22Rv1 (cell line): ENCODE measurements at regions not wholly inside any gene's neighbourhood (a gene's known extent, or its start where the extent isn't known, plus 50 kb on each side); places are given as distances from the start of the nearest gene placed in this dataset.

Experiments
- ZFX ChIP-seq: fragments of 450-650 bp; IDR thresholded peaks from 2 replicates; pipeline ENCODE4 v1.6.1; 2017; ENCODE audit warnings: antibody characterized with exemption, borderline replicate concordance
- TF ChIP-seq, protein P1 (sequence below): fragments of 450-650 bp; IDR thresholded peaks from 2 replicates; pipeline ENCODE4 v1.5.1; 2017; ENCODE audit warnings: mild to moderate bottlenecking

DNA sequence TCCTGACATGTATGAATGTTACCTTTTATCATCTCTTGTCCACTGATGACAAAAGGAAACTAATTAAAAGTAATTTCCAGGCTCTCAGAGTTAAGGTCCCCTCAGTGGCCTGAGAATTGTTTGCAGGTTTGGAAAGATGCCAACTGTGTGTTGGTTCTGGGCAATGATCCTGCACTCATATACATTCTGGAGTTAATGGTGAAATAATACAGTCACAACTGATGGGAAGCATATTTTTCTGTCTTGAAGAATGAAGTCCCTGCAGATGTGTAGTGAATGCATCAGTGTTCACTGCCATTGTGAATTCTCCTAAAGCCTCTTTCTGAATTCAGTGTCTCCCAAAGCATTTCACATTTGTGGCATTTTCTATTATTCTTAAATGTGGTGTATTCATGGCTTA, 238.1 kb upstream of the PPP1R2C start:
- TF ChIP-seq, protein P1, sequence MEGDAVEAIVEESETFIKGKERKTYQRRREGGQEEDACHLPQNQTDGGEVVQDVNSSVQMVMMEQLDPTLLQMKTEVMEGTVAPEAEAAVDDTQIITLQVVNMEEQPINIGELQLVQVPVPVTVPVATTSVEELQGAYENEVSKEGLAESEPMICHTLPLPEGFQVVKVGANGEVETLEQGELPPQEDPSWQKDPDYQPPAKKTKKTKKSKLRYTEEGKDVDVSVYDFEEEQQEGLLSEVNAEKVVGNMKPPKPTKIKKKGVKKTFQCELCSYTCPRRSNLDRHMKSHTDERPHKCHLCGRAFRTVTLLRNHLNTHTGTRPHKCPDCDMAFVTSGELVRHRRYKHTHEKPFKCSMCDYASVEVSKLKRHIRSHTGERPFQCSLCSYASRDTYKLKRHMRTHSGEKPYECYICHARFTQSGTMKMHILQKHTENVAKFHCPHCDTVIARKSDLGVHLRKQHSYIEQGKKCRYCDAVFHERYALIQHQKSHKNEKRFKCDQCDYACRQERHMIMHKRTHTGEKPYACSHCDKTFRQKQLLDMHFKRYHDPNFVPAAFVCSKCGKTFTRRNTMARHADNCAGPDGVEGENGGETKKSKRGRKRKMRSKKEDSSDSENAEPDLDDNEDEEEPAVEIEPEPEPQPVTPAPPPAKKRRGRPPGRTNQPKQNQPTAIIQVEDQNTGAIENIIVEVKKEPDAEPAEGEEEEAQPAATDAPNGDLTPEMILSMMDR: no peak
- TF ChIP-seq ZFX: no peak
